Keratinocyte (primary cell): ENCODE measurements at regions not wholly inside any gene's neighbourhood (a gene's known extent, or its start where the extent isn't known, plus 50 kb on each side); places are given as distances from the start of the nearest gene placed in this dataset.

Experiments used
- DNase-seq: peaks from one replicate; pipeline ENCODE4 v3.0.0-alpha.2; 2011; ENCODE audit warnings: low read depth, missing footprints, low spot score
- FAIRE-seq: peaks from 2 replicates; lab custom pipeline; 2011; peaks lifted over from hg19 to GRCh38; lab: Jason Lieb, UNC
- H2AFZ ChIP-seq: 2 replicates; pipeline ENCODE4 v1.6.0; 2012; ENCODE audit warnings: low read length, control low read depth, inconsistent platforms; ENCODE audit not compliant: control insufficient read depth
- H3K27ac ChIP-seq: 2 replicates; pipeline ENCODE4 v1.5.1; 2011; ENCODE audit warnings: low read length; ENCODE audit not compliant: control insufficient read depth, insufficient read depth
- H3K27me3 ChIP-seq: 3 replicates; pipeline ENCODE4 v1.6.0; 2011; ENCODE audit warnings: low read length; ENCODE audit not compliant: control insufficient read depth, insufficient read depth; ENCODE audit errors: extremely low read depth
- H3K36me3 ChIP-seq, 2 experiments: 2 replicates in 1 of 2; 3 replicates in 1 of 2; pipeline ENCODE4 v1.5.1; 2011; ENCODE audit warnings: low read length in 2 of 2, mild to moderate bottlenecking in 1 of 2; ENCODE audit not compliant: control insufficient read depth in 2 of 2, insufficient read depth in 2 of 2; ENCODE audit errors: extremely low read depth in 1 of 2
- H3K4me1 ChIP-seq: 3 replicates; pipeline ENCODE4 v1.5.1; 2011; ENCODE audit warnings: low read length; ENCODE audit not compliant: control insufficient read depth, insufficient read depth; ENCODE audit errors: extremely low read depth
- H3K4me2 ChIP-seq: 3 replicates; pipeline ENCODE4 v1.6.0; 2011; ENCODE audit warnings: low read depth, low read length; ENCODE audit not compliant: control insufficient read depth, insufficient read depth; ENCODE audit errors: extremely low read depth
- H3K4me3 ChIP-seq, 3 experiments: fragments of 200-600 bp in 1 of 3; sonication (generic) in 1 of 3; 2 replicates in 2 of 3; 3 replicates in 1 of 3; pipeline ENCODE4 v1.5.1; 2011 to 2016; ENCODE audit warnings: low read length in 3 of 3, mild to moderate bottlenecking in 3 of 3, control low read depth in 2 of 3, inconsistent platforms in 1 of 3, low read depth in 1 of 3, mixed read lengths in 1 of 3, mixed run types in 1 of 3, moderate library complexity in 1 of 3; ENCODE audit not compliant: control insufficient read depth in 2 of 3, insufficient read depth in 2 of 3; ENCODE audit errors: extremely low read depth in 1 of 3
- H3K79me2 ChIP-seq: 2 replicates; pipeline ENCODE4 v1.6.0; 2012; ENCODE audit warnings: low read length; ENCODE audit not compliant: control insufficient read depth, insufficient read depth
- H3K9ac ChIP-seq: 3 replicates; pipeline ENCODE4 v1.6.0; 2011; ENCODE audit warnings: low read length; ENCODE audit not compliant: control insufficient read depth, insufficient read depth; ENCODE audit errors: extremely low read depth
- H3K9me1 ChIP-seq: 3 replicates; pipeline ENCODE4 v1.6.0; 2011; ENCODE audit warnings: low read length; ENCODE audit not compliant: control insufficient read depth, insufficient read depth; ENCODE audit errors: extremely low read depth
- H3K9me3 ChIP-seq: 2 replicates; pipeline ENCODE4 v1.5.1; 2012; ENCODE audit warnings: low read depth, low read length; ENCODE audit not compliant: control insufficient read depth
- H4K20me1 ChIP-seq: 3 replicates; pipeline ENCODE4 v1.6.0; 2011; ENCODE audit warnings: low read length; ENCODE audit not compliant: control insufficient read depth, insufficient read depth; ENCODE audit errors: extremely low read depth
- CTCF ChIP-seq, 3 experiments: IDR thresholded peaks in 1 of 3; conservative IDR thresholded peaks in 1 of 3; optimal IDR thresholded peaks in 1 of 3; 2 replicates in 2 of 3; 3 replicates in 1 of 3; pipeline versions ENCODE3 to v1.5.1; 2011; ENCODE audit warnings: low read length in 3 of 3, mild to moderate bottlenecking in 3 of 3, moderate library complexity in 2 of 3, control low read depth in 1 of 3, inconsistent platforms in 1 of 3; ENCODE audit not compliant: insufficient read depth in 2 of 3; ENCODE audit errors: extremely low read depth in 1 of 3
- EZH2 ChIP-seq: IDR thresholded peaks from one replicate; pipeline ENCODE4 v1.6.1; 2012; ENCODE audit warnings: inconsistent platforms, mild to moderate bottlenecking, low read length, moderate library complexity
- dilution Hi-C: fragments of 300-500 bp; cut with MboI; formaldehyde crosslinking; loops from one replicate; pipeline ENCODE4 v1.7.0; 2020; ENCODE audit warnings: low sequenced_read_pairs; ENCODE audit not compliant: extremely low pct_ligation_motif_present

- Histone ChIP-seq H3K27ac (no peak overlapping the region), H4K20me1 (no peaks in the 10 kb centered on the region), H3K4me1 (peaks cover 13% of the 10 kb centered on the region), H2AFZ (no peak overlapping the region), H3K27me3 (no peaks in the 10 kb centered on the region), H3K79me2 (no peaks in the 10 kb centered on the region), H3K4me2 (no peak overlapping the region), H3K9me1 (no peaks in the 10 kb centered on the region), H3K9ac (no peak overlapping the region), H3K9me3 (no peaks in the 10 kb centered on the region), H3K4me3 (no peak overlapping the region), H3K36me3 (no peaks in the 10 kb centered on the region)
- no peak for TF ChIP-seq CTCF (optimal IDR thresholded peaks at IDR 0.05 in 1 of 3, IDR thresholded peaks at IDR 0.05 in 1 of 3, conservative IDR thresholded peaks at IDR 0.05 in 1 of 3; ENCODE audit: extremely low read depth in 1 of 3, insufficient read depth in 2 of 3, low read length in 3 of 3)
- TF ChIP-seq EZH2, result no peak
- dilution Hi-C loops, result no loop called here
- FAIRE-seq (no peak), DNase-seq (no peak)
Measured at GRCh38 chr16:65846210-65846602, 520.3 kb upstream of the CDH5 start.

GRCh38 chr16:65845466-65846209 is 520.9 kb upstream of the CDH5 start:
- H3K9me3 ChIP-seq, result no peaks in the 10 kb centered on the region
- no peak overlapping the region for H3K27ac ChIP-seq
- TF ChIP-seq EZH2, result no peak
- TF ChIP-seq CTCF (optimal IDR thresholded peaks at IDR 0.05 in 1 of 3, IDR thresholded peaks at IDR 0.05 in 1 of 3, conservative IDR thresholded peaks at IDR 0.05 in 1 of 3; ENCODE audit: extremely low read depth in 1 of 3, insufficient read depth in 2 of 3, low read length in 3 of 3), result no peak
- FAIRE-seq (peak; percentile 53), DNase-seq (no peak)
- H2AFZ ChIP-seq, result no peak overlapping the region
- no peaks in the 10 kb centered on the region for H3K36me3 ChIP-seq
- H3K4me3 ChIP-seq, result no peak overlapping the region
- dilution Hi-C loops, result no loop called here
- no peaks in the 10 kb centered on the region for H3K79me2 ChIP-seq
- no peaks in the 10 kb centered on the region for H3K9me1 ChIP-seq
- H4K20me1 ChIP-seq, result no peaks in the 10 kb centered on the region
- H3K4me1 ChIP-seq, result peaks cover 13% of the 10 kb centered on the region
- no peak overlapping the region for H3K9ac ChIP-seq
- no peak overlapping the region for H3K4me2 ChIP-seq
- no peaks in the 10 kb centered on the region for H3K27me3 ChIP-seq
